Transverse colon (tissue), 3 donors: ENCODE measurements at regions not wholly inside any gene's neighbourhood (a gene's known extent, or its start where the extent isn't known, plus 50 kb on each side); places are given as distances from the start of the nearest gene placed in this dataset.
A peak's percentile ranks its signal among the peaks of the same experiment; 100 is the strongest.

ENCODE experiments used
- CTCF ChIP-seq, 5 experiments: fragments of 200-600 bp in 3 of 5; fragments of 450-650 bp in 2 of 5; sonication (generic) in 3 of 5; IDR thresholded peaks; 1 replicate in 2 of 5; 2 replicates in 3 of 5; pipeline ENCODE4 v1.5.1; 2016 to 2017; ENCODE audit warnings: antibody characterized with exemption in 5 of 5, inconsistent platforms in 3 of 5, mild to moderate bottlenecking in 2 of 5, moderate library complexity in 1 of 5
- EP300 ChIP-seq: sonication (generic); formaldehyde crosslinking; IDR thresholded peaks from one replicate; pipeline ENCODE4 v1.6.1; 2017; ENCODE audit warnings: antibody characterized with exemption, low read depth

GRCh38 chr2:225282858-225283710 lies 116.4 kb upstream of the NYAP2 start:
- TF ChIP-seq CTCF (IDR thresholded peaks at IDR 0.05) (peak; percentile 38 to 64 (median 51)), EP300 (no peak)
